OCI-LY3 (cell line): ENCODE measurements at regions not wholly inside any gene's neighbourhood (a gene's known extent, or its start where the extent isn't known, plus 50 kb on each side); places are given as distances from the start of the nearest gene placed in this dataset.
A peak's percentile ranks its signal among the peaks of the same experiment; 100 is the strongest.
"Not testable (repeated sequence)": the region's sequence is repeated elsewhere in the genome, so short reads cannot be mapped to it uniquely, and the experiment has no call there.

Source experiments
- H2AFZ ChIP-seq: fragments of 200-600, 300-600 bp; shearing (Covaris generic); 2 replicates; pipeline ENCODE4 v1.6.0; 2014; ENCODE audit warnings: antibody characterized with exemption, low read depth, low read length
- H3K27ac ChIP-seq: fragments of 200-600, 300-600 bp; sonication (generic); 2 replicates; pipeline ENCODE4 v1.5.1; 2014; ENCODE audit warnings: mild to moderate bottlenecking, low read length, moderate library complexity, mixed read lengths
- H3K27me3 ChIP-seq: fragments of 200-600, 300-600 bp; sonication (generic); 2 replicates; pipeline ENCODE4 v1.6.1; 2014; ENCODE audit warnings: low read depth, low read length, mixed read lengths
- H3K36me3 ChIP-seq: fragments of 200-600, 300-600 bp; sonication (generic); replicated peaks from 2 replicates; pipeline ENCODE3; 2014; ENCODE audit warnings: low read depth, low read length, mixed read lengths
- H3K4me1 ChIP-seq: fragments of 300-600, 200-600 bp; sonication (generic); 2 replicates; pipeline ENCODE4 v1.6.1; 2014; ENCODE audit warnings: low read length, mixed read lengths
- H3K4me2 ChIP-seq: fragments of 200-600, 300-600 bp; sonication (generic); 2 replicates; pipeline ENCODE4 v1.6.1; 2014; ENCODE audit warnings: low read length, mixed read lengths
- H3K4me3 ChIP-seq: fragments of 300-600, 200-600 bp; sonication (generic); 2 replicates; pipeline ENCODE4 v1.5.1; 2014; ENCODE audit warnings: antibody characterized with exemption, mild to moderate bottlenecking, low read length, moderate library complexity
- H3K79me2 ChIP-seq: fragments of 300-600, 200-600 bp; shearing (Covaris generic); 2 replicates; pipeline ENCODE4 v1.6.1; 2014; ENCODE audit warnings: mild to moderate bottlenecking, low read length, mixed read lengths
- H3K9ac ChIP-seq: fragments of 300-600, 200-600 bp; shearing (Covaris generic); 2 replicates; pipeline ENCODE4 v1.6.0; 2014; ENCODE audit warnings: mild to moderate bottlenecking, low read length, moderate library complexity
- H3K9me3 ChIP-seq: fragments of 200-600, 300-600 bp; shearing (Covaris generic); 2 replicates; pipeline ENCODE4 v1.6.1; 2014; ENCODE audit warnings: low read length, mixed read lengths; ENCODE audit not compliant: insufficient read depth
- H4K20me1 ChIP-seq: fragments of 200-600, 300-600 bp; sonication (generic); 2 replicates; pipeline ENCODE4 v1.6.1; 2016; ENCODE audit warnings: low read length, mixed read lengths; ENCODE audit not compliant: insufficient read depth
- CTCF ChIP-seq: fragments of 200-600, 300-600 bp; sonication (generic); IDR thresholded peaks from 2 replicates; pipeline ENCODE4 v1.5.1; 2014; ENCODE audit warnings: antibody characterized with exemption, low read length, low read depth

DNA sequence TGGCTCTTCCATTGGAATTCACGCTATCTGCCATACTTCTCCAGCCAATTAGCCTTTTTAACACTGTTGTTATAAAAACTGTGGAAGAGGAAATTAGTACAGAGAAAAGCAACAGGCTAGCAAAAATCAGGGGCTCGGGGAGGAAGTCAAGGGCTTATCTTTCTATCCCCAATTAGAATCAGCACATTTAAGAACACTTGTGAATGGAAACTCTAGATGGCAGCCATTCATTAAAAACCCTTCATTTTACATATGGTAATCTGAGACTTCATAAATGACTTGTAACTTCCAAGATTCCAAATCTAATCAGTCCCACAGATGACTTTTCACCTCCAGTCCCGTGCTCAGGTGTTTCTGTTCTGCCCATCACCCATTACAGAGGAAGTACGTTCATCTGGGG, 330.5 kb downstream of the CNTNAP3B start:
- H3K4me3 ChIP-seq, H3K9ac ChIP-seq, H3K4me1 ChIP-seq, H3K4me2 ChIP-seq, H4K20me1 ChIP-seq, H2AFZ ChIP-seq, H3K36me3 ChIP-seq, H3K9me3 ChIP-seq, H3K79me2 ChIP-seq, H3K27ac ChIP-seq, H3K27me3 ChIP-seq: not testable (repeated sequence)
- TF ChIP-seq CTCF, result peak; percentile 32

- H3K9me3 ChIP-seq, H4K20me1 ChIP-seq, H3K27ac ChIP-seq, H3K27me3 ChIP-seq, H3K36me3 ChIP-seq, H2AFZ ChIP-seq, H3K79me2 ChIP-seq, H3K9ac ChIP-seq, H3K4me3 ChIP-seq: not testable (repeated sequence)
- Histone ChIP-seq H3K4me2 (peak overlapping the region; percentile 20; the same call in 1 of the 2 replicates), H3K4me1 (peaks cover 31% of the 10 kb centered on the region)
These were observed 338.4 kb downstream of the CNTNAP3B start for GRCh38 chr9:41790719-41791363.

GRCh38 chr9:41790007-41790406, 339.2 kb downstream of the CNTNAP3B start:
- H3K4me3 ChIP-seq, H3K27ac ChIP-seq, H3K27me3 ChIP-seq: not testable (repeated sequence)

DNA sequence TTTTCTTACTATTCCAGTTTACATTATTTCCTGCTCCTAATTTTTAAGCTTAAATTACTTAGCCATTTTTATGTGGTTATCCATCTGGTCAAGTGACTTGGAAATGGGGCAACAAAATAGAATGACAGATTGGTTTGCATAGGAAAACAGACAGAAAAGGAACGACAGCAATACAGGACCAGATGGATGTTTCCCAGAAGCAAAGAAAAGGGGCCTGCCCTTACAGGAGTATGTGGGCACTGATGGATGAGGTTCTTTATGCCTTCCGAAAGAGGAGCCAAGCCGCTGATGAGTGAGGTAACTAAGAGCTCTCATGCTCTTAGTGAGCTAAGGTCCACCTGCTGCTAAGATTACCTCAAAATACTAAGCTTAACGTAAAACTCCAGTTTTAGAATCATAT, 339.8 kb downstream of the CNTNAP3B start:
- not testable (repeated sequence) for H3K4me2 ChIP-seq, H4K20me1 ChIP-seq, H3K27me3 ChIP-seq, H3K36me3 ChIP-seq, H3K9me3 ChIP-seq, H3K27ac ChIP-seq, H3K79me2 ChIP-seq, H2AFZ ChIP-seq, H3K4me3 ChIP-seq, H3K9ac ChIP-seq
- H3K4me1 ChIP-seq, result peaks cover 31% of the 10 kb centered on the region

More at GRCh38 chr9:41790007-41790406, 339.2 kb downstream of the CNTNAP3B start:
- peaks cover 31% of the 10 kb centered on the region for H3K4me1 ChIP-seq
- not testable (repeated sequence) for H3K79me2 ChIP-seq, H3K4me2 ChIP-seq, H2AFZ ChIP-seq, H3K9ac ChIP-seq, H3K9me3 ChIP-seq, H4K20me1 ChIP-seq, H3K36me3 ChIP-seq

DNA sequence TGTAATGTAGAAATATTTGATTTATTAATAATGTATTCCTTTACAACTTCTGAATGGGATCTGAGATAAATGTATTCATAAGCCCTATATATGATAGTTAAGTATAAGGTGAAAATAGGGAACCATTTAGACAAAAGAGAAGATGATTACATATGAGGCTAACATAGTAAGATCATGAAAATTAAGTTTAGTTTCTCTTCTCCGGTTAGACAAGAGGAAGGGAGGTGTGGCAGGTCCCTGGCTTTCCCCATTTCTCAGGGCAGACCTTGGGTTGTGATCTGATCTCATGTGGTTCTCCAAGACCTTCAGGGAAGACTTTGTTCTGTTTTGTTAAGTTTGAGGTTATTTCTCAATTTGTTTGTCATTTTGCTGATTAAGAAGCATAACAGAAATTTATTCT, 341.3 kb downstream of the CNTNAP3B start:
- H3K9me3 ChIP-seq, H3K9ac ChIP-seq, H4K20me1 ChIP-seq, H2AFZ ChIP-seq, H3K27me3 ChIP-seq, H3K4me3 ChIP-seq, H3K79me2 ChIP-seq, H3K36me3 ChIP-seq: not testable (repeated sequence)
- Histone ChIP-seq H3K4me2 (peak overlapping the region; percentile 23), H3K27ac (peak overlapping the region; percentile 23; the same call in 1 of the 2 replicates), H3K4me1 (peaks cover 31% of the 10 kb centered on the region)

GRCh38 chr9:41787270-41787669, 342.0 kb downstream of the CNTNAP3B start:
- not testable (repeated sequence) for H3K27ac ChIP-seq, H2AFZ ChIP-seq, H3K9ac ChIP-seq, H3K79me2 ChIP-seq, H3K4me2 ChIP-seq, H3K9me3 ChIP-seq, H3K27me3 ChIP-seq, H3K4me3 ChIP-seq, H4K20me1 ChIP-seq, H3K36me3 ChIP-seq
- peaks cover 31% of the 10 kb centered on the region for H3K4me1 ChIP-seq

GRCh38 chr9:41784006-41784405, 345.2 kb downstream of the CNTNAP3B start:
- not testable (repeated sequence) for H4K20me1 ChIP-seq, H3K4me2 ChIP-seq, H3K9me3 ChIP-seq, H3K4me3 ChIP-seq, H3K27me3 ChIP-seq, H3K79me2 ChIP-seq, H3K36me3 ChIP-seq, H3K27ac ChIP-seq, H3K9ac ChIP-seq, H2AFZ ChIP-seq
- H3K4me1 ChIP-seq, result peaks cover 16% of the 10 kb centered on the region

GRCh38 chr9:41783070-41783810, 346.0 kb downstream of the CNTNAP3B start:
- not testable (repeated sequence) for H3K4me2 ChIP-seq, H3K27me3 ChIP-seq, H3K9ac ChIP-seq, H3K9me3 ChIP-seq, H3K27ac ChIP-seq, H3K79me2 ChIP-seq, H3K36me3 ChIP-seq, H4K20me1 ChIP-seq, H2AFZ ChIP-seq, H3K4me3 ChIP-seq
- H3K4me1 ChIP-seq, result peaks cover 11% of the 10 kb centered on the region

- not testable (repeated sequence) for H3K9me3 ChIP-seq, H3K4me3 ChIP-seq
These were observed 347.3 kb downstream of the CNTNAP3B start for GRCh38 chr9:41781899-41782298.

More at GRCh38 chr9:41781899-41782298, 347.3 kb downstream of the CNTNAP3B start:
- not testable (repeated sequence) for H2AFZ ChIP-seq, H3K36me3 ChIP-seq, H3K27ac ChIP-seq, H3K4me2 ChIP-seq, H3K79me2 ChIP-seq, H3K9ac ChIP-seq, H3K27me3 ChIP-seq, H3K4me1 ChIP-seq, H4K20me1 ChIP-seq
